Activated naive CD4-positive, alpha-beta T cell treated with anti-CD3 and anti-CD28 coated beads for 36 hours (primary cell): ENCODE measurements at regions not wholly inside any gene's neighbourhood (a gene's known extent, or its start where the extent isn't known, plus 50 kb on each side); places are given as distances from the start of the nearest gene placed in this dataset.
"Not testable (repeated sequence)": the region's sequence is repeated elsewhere in the genome, so short reads cannot be mapped to it uniquely, and the experiment has no call there.

Experiments
- CTCF ChIA-PET: fragments of 350-600 bp; sonication (Branson Sonifier 250); formaldehyde crosslinking; loops from one replicate; lab custom pipeline; 2021; ENCODE audit warnings: antibody characterized with exemption; lab: Charles Lee
- DNase-seq: peaks from one replicate; pipeline ENCODE4 v3.0.0-alpha.2; 2020
- H3K27ac Mint-ChIP-seq: one replicate; pipeline ENCODE4 v1.8.0; 2021; ENCODE audit warnings: mild to moderate bottlenecking, mixed read lengths
- H3K27me3 Mint-ChIP-seq: one replicate; pipeline ENCODE4 v1.8.0; 2021; ENCODE audit warnings: low read depth, mixed read lengths
- H3K36me3 Mint-ChIP-seq: one replicate; pipeline ENCODE4 v1.8.0; 2021; ENCODE audit warnings: low read depth, mixed read lengths
- H3K4me1 Mint-ChIP-seq: one replicate; pipeline ENCODE4 v1.8.0; 2021; ENCODE audit warnings: low read depth, mixed read lengths
- H3K4me3 Mint-ChIP-seq: one replicate; pipeline ENCODE4 v1.8.0; 2021; ENCODE audit warnings: mild to moderate bottlenecking, moderate library complexity, mixed read lengths
- H3K9me3 Mint-ChIP-seq: one replicate; pipeline ENCODE4 v1.8.0; 2021; ENCODE audit warnings: mixed read lengths
- intact Hi-C: fragments of 100-400 bp; cut with micrococcal nuclease; formaldehyde crosslinking; loops from one replicate; pipeline ENCODE4 v1.15.1; 2023

DNA sequence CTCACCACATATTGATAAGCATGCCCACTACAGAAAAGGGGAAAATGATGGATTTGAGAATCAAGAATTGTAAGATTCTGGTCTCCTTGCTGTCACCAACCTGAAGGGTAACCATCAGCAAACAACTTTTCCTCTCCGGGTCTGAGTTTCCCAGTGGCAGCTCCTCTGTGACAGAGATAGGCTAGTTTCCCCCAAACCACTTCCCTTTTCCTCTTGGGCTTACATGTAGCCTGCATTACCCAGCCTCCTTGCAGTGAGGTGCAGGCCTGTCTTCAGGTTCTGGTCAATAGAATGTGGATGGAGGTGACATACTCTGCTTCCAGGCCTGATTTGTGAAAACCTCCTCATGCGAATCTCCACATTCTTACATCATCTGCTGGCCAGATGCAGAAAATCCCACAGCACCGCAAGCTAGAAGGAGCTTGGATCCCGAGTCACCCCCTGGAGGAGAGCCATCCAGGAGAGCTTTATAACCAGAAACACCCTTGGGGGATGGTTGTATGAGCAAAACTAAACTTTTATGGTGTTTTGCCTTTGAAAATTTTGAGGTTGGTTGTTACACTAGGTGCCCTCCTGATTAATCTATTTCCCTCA, 206.1 kb downstream of the RGS3 start:
- intact Hi-C loops: no loop called here
- CTCF ChIA-PET: interaction anchor here (0.7 to 0.9 kb wide), 2 partner anchors 9 to 13 kb away, joined by 3 to 4 read pairs; no protein-coding TSS in a partner anchor
- no peak for DNase-seq
- Mint-ChIP-seq H3K4me3 (no peak overlapping the region), H3K27me3 (peaks cover 3% of the 10 kb centered on the region), H3K36me3 (no peaks in the 10 kb centered on the region), H3K27ac (no peak overlapping the region), H3K9me3 (no peaks in the 10 kb centered on the region), H3K4me1 (no peaks in the 10 kb centered on the region)

DNA sequence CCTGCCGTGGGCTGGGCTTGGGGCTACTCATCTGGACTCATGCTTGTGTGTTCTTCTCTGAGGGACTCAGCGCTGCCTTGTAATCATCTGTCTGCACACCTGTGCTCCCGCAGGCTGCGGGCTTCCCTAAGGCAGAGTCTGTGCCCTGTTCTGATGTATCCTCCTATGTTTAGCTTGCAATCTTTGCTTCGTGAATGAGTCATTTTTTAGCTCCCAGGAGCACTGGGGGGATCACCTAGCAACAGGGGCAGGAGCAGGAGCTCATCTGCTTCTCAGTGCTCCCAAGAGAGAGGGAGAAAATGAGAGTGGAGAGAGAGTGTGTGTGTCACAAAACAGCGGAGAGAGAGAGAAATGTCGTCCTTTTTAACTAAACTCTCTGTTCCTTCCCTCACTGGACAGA, 202.4 kb upstream of the ZNF618 start:
- Mint-ChIP-seq H3K4me3 (no peak overlapping the region), H3K36me3 (no peaks in the 10 kb centered on the region), H3K4me1 (no peaks in the 10 kb centered on the region), H3K9me3 (no peaks in the 10 kb centered on the region), H3K27ac (no peak overlapping the region), H3K27me3 (peaks cover 23% of the 10 kb centered on the region)
- CTCF ChIA-PET: interaction anchor here (2.2 kb wide), 1 partner anchor 8 kb away, joined by 8 read pairs; no protein-coding TSS in a partner anchor
- no peak for DNase-seq
- intact Hi-C loops: no loop called here

DNA sequence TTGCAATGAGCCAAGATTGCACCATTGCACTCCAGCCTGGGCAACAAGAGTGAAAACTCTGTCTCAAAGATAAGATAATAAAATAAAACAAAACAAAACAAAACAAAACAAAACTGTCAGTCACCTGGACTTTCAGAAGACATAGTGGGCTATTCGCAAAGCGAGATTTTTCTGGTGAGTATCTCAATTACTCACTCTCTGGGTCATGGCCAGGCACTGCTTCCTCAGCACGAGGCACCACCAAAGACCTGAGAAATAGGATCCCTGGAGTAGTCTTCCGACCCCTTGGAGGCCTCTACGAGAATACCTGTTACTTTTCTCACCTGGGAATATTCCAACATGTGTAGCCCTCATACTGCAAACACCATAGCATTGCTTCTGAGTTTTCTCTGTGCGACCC, 201.7 kb upstream of the ZNF618 start:
- Mint-ChIP-seq H3K9me3 (no peaks in the 10 kb centered on the region), H3K27me3 (peaks cover 25% of the 10 kb centered on the region), H3K27ac (no peak overlapping the region), H3K36me3 (no peaks in the 10 kb centered on the region), H3K4me1 (no peaks in the 10 kb centered on the region), H3K4me3 (no peak overlapping the region)
- intact Hi-C loops: no loop called here
- no peak for DNase-seq
- CTCF ChIA-PET: no interaction called here

DNA sequence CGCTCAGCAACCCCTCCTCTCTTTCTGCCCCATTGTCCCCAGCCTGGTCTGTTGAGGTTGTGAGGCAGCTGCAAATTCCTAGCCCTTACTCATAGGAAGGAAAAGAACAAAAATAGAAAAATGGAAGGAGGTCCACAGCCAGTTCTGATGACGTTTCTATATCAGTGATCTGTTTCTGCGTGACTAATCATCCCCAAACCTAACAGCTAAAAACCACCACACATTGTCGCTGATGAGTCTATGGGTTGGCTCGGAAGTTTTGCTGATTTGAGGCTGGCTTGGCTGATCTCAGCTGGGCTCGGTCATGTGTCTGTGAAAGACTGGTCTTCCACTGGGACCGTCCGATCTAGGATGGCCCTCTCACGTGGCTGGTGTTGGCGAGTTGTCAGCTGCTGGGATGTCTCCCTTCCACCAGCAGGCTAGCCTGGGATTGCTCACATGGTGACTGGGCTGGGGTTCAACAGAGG, 200.6 kb upstream of the ZNF618 start:
- Mint-ChIP-seq H3K4me1 (no peaks in the 10 kb centered on the region), H3K36me3 (no peaks in the 10 kb centered on the region), H3K27me3 (peaks cover 30% of the 10 kb centered on the region), H3K27ac (no peak overlapping the region), H3K9me3 (no peaks in the 10 kb centered on the region), H3K4me3 (no peak overlapping the region)
- CTCF ChIA-PET: interaction anchor here (0.6 to 1.3 kb wide), 4 partner anchors 21 to 1350 kb away, joined by 3 to 4 read pairs (median 4); no protein-coding TSS in a partner anchor
- DNase-seq: no peak
- intact Hi-C loops: no loop called here

DNA sequence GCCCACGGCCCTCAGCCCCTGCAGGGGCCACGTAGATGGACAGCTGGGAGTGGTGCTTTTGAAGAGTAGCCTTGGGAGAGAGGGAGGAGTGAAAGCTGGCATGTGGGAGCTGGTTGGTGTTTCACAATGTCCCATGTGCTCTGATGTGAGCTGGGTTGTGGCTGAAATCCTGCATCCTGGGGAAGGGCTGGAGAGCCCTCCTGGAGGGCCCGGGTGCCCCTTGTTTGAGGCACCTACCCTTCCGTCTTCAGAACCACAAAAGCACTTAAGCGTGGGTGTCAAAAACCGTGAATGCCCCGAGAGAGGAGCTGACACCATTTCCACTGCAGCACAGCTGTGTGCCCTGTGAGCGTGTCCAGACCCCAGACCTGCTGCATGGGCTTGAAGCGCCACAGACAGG, 199.1 kb upstream of the ZNF618 start:
- intact Hi-C loops: no loop called here
- H3K36me3 Mint-ChIP-seq: no peaks in the 10 kb centered on the region
- CTCF ChIA-PET: no interaction called here
- H3K4me3 Mint-ChIP-seq: no peak overlapping the region
- DNase-seq: no peak
- peaks cover 36% of the 10 kb centered on the region for H3K27me3 Mint-ChIP-seq
- no peak overlapping the region for H3K27ac Mint-ChIP-seq
- H3K4me1 Mint-ChIP-seq: no peaks in the 10 kb centered on the region
- no peaks in the 10 kb centered on the region for H3K9me3 Mint-ChIP-seq

DNA sequence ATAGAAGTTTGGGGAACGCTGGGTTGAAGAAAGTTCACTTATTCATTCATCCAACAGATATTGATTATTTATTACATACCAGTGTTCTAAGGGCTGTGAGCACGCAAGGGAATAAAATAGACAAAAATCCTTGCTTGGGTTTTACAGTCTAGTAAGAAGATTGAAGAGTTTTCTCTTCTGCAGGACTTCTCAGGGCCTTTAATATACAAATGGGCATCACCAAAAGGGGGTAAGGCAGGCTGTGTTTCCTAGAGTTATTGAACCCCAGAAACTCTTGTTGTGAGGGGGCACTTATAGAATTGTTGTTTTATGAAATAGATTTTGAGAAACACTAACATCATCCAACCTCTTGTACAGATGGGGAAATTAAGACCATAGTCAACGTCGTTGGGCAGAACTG, 198.5 kb upstream of the ZNF618 start:
- CTCF ChIA-PET: no interaction called here
- Mint-ChIP-seq H3K27me3 (peaks cover 36% of the 10 kb centered on the region), H3K4me1 (no peaks in the 10 kb centered on the region), H3K27ac (no peak overlapping the region), H3K9me3 (no peaks in the 10 kb centered on the region), H3K36me3 (no peaks in the 10 kb centered on the region), H3K4me3 (no peak overlapping the region)
- intact Hi-C loops: no loop called here
- no peak for DNase-seq

DNA sequence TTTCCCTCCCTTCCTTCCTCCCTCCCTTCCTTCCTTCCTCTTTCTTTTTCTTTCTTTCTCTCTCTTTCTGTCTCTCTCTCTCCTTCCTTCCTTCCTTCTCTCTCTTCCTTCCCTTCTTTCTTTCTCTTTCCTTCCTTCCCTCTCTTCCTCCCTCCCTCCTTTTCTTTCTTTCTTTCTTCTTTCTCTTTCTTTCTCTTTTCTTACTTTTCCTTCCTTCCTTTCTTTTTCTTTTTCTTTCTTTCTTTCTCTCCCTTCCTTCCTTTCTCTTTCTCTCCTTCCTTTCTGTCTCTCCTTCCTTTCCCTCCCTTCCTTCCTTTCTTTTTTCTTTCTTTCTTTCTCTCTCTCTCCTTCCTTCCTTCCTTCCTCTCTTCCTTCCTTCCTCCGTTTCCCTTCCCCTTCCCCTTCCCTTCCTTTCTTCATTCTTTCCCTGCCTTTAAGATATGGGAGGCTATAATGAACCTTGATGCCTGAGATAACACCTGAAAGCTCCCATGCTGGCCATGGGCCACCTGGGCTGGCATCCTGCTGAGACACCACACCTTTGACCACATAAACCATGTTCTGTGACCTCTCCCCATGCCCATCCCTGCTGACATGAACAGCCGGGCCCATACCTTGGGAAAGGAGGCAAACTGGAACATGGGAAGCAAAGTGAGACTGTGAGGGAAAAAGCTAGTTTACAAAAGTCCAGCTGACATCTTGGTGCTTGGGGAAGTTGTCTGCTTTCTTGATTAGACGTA, 197.8 kb upstream of the ZNF618 start:
- CTCF ChIA-PET: interaction anchor here (1.0 kb wide), 1 partner anchor 9 kb away, joined by 4 read pairs; no protein-coding TSS in a partner anchor
- no peak overlapping the region for H3K27ac Mint-ChIP-seq

DNA sequence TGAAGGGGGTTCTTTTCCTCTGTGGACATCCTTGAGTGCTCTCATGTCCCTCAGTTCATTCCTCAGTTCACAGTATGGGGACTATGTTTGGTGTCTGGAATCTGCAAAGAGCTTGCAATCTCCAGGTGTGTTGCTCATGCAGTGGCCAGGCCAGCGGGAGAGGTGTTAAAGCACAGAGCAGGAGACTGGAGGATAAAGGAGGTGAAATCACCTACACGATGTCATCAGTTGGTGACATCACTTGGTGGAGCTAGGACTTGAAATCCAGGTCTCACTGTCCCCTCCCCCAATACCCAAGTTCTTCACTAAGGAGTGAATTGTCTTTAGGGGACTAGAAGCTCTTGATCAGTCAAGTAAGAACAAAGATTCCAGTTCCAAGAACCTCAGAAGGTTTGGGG, 197.3 kb upstream of the ZNF618 start:
- CTCF ChIA-PET: interaction anchor here (1.0 kb wide), 1 partner anchor 9 kb away, joined by 4 read pairs; no protein-coding TSS in a partner anchor
- intact Hi-C loops: no loop called here
- no peak overlapping the region for H3K27ac Mint-ChIP-seq
- no peak overlapping the region for H3K4me3 Mint-ChIP-seq
- no peak for DNase-seq
- peaks cover 37% of the 10 kb centered on the region for H3K27me3 Mint-ChIP-seq
- H3K4me1 Mint-ChIP-seq: no peaks in the 10 kb centered on the region
- no peaks in the 10 kb centered on the region for H3K9me3 Mint-ChIP-seq
- H3K36me3 Mint-ChIP-seq: no peaks in the 10 kb centered on the region

More for the DNA sequence above, 197.8 kb upstream of the ZNF618 start:
- Mint-ChIP-seq H3K4me3 (no peak overlapping the region), H3K27me3 (peaks cover 36% of the 10 kb centered on the region), H3K4me1 (no peaks in the 10 kb centered on the region), H3K36me3 (no peaks in the 10 kb centered on the region), H3K9me3 (no peaks in the 10 kb centered on the region)
- no peak for DNase-seq
- intact Hi-C loops: no loop called here

DNA sequence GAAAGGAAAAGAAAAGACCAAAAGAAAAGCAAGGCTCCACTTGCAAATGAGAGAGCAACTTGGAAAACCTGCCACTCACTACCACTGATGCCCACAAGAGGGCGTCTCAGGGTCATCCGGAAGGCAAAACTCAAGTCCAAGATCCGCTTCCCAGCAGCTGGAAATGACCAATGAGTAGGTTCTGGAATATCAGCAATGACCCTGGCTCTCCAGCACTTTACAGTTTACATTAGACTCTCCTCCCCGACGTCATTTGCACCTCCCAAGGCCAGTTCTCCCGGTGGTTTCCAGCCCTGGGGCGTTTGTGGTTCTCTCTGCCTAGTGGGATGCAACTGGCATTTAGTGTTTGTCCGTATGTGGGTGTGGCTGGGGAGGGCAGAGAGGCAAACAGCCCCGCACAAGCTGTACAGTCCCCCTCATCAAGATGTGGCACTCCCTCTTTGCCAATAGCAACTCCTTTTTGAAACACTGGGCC, 193.8 kb upstream of the ZNF618 start:
- Mint-ChIP-seq H3K27ac (no peak overlapping the region), H3K9me3 (no peaks in the 10 kb centered on the region), H3K4me3 (no peak overlapping the region), H3K36me3 (no peaks in the 10 kb centered on the region), H3K4me1 (no peaks in the 10 kb centered on the region), H3K27me3 (peaks cover 47% of the 10 kb centered on the region)
- intact Hi-C loops: loop anchor here (1.0 to 2.0 kb wide), 2 partner anchors 194 to 350 kb away; partner anchors contain the start of gene ZNF618
- peak; percentile 72 for DNase-seq
- CTCF ChIA-PET: interaction anchor here (0.7 to 2.1 kb wide), 4 partner anchors 10 to 44 kb away, joined by 3 to 8 read pairs (median 5); no protein-coding TSS in a partner anchor

DNA sequence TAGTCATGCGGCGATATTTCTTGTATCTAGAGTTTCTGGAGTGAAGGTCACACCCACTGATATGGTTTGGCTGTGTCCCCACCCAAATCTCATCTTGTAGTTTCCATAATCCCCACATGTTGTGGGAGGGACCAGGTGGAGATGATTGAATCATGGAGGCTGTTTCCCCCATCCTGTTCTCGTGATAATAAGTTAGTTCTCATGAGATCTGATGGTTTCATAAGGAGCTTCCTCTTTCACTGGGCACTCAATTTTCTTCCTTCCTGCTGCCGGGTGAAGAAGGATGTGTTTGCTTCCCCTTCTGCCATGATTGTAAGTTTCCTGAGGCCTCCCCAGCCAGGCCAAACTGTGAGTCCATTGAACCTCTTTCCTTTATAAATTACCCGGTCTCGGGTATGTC, 190.5 kb upstream of the ZNF618 start:
- peaks cover 55% of the 10 kb centered on the region for H3K27me3 Mint-ChIP-seq
- DNase-seq, H3K4me3 Mint-ChIP-seq, H3K36me3 Mint-ChIP-seq, H3K9me3 Mint-ChIP-seq, H3K4me1 Mint-ChIP-seq, intact Hi-C loops, H3K27ac Mint-ChIP-seq: not testable (repeated sequence)
- CTCF ChIA-PET: interaction anchor here (0.5 kb wide), 1 partner anchor 106 kb away, joined by 5 read pairs; no protein-coding TSS in a partner anchor

DNA sequence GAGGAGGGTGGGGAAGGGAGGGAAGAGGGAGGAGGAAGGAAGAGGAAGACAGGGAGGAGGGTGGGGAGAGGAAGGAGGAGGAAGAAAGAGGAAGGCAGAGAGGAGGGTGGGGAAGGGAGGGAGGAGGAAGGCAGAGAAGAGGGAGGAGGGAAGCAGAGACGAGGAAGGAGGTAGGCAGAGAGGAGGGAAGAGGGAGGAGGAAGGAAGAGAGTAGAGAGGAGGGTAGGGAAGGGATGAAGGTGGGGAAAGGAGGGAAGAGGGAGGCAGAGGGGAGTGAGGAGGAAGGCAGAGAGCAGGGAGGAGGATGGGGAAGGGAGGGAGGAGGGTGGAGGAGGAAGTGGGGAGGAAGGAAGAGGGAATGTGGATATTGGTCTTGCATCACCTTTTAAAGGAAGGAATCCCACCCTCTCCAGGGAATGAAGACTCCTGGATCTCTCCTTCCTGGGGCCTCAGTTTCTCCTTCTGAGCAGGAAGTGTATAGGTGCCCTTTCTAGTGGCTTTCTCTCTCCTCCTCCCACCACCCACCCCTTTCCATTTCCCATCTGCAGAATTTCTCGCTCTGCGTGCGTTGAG, 188.9 kb upstream of the ZNF618 start:
- H3K4me1 Mint-ChIP-seq: peaks cover 5% of the 10 kb centered on the region
- no peak overlapping the region for H3K27ac Mint-ChIP-seq
- intact Hi-C loops: no loop called here
- no peaks in the 10 kb centered on the region for H3K36me3 Mint-ChIP-seq
- H3K4me3 Mint-ChIP-seq: no peak overlapping the region
- peaks cover 58% of the 10 kb centered on the region for H3K27me3 Mint-ChIP-seq
- no peaks in the 10 kb centered on the region for H3K9me3 Mint-ChIP-seq
- CTCF ChIA-PET: no interaction called here
- DNase-seq: no peak

DNA sequence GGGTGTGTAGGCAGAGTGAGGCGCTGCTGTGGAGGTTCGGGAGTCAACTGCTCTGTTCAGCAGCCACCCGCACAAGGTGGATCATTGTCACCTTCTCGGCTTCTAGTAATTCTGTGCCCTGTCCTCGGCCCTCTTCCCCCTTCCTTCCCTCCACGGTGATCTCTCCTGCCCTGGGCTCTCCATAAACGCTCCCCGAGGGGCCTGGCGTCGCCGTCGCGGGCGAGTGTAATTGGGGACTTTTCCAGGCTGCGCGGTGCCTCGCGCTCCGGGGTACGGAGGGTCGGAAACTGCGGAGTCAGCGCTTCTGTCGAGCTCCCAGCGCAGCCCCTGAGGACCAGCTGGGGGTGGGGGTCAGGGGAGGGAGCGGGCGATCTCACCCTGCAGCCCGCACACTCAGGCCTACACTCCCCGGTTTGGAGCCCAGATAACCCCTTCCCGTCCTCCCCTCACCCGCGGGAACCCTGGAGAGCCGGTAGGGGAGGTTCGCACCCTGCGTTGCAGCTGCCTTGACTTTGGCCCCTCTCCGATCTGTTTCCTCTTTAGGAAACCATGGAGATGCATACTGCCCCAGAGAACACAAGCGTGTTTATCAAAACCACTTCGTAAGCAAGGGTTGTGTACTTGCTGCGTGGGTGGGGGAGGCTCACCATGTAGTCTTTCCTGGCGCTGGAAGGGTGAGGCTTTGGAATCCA, 188.3 kb upstream of the ZNF618 start:
- CTCF ChIA-PET: no interaction called here

More for the DNA sequence above, 188.3 kb upstream of the ZNF618 start:
- no peak for DNase-seq
- H3K27me3 Mint-ChIP-seq: peaks cover 58% of the 10 kb centered on the region
- peaks cover 5% of the 10 kb centered on the region for H3K4me1 Mint-ChIP-seq
- H3K9me3 Mint-ChIP-seq: no peaks in the 10 kb centered on the region
- no peak overlapping the region for H3K4me3 Mint-ChIP-seq
- H3K36me3 Mint-ChIP-seq: no peaks in the 10 kb centered on the region
- intact Hi-C loops: no loop called here
- no peak overlapping the region for H3K27ac Mint-ChIP-seq
